Hepatocyte (in vitro differentiated cells): ENCODE measurements at regions not wholly inside any gene's neighbourhood (a gene's known extent, or its start where the extent isn't known, plus 50 kb on each side); places are given as distances from the start of the nearest gene placed in this dataset.

Source experiments
- DNase-seq: peaks from one replicate; pipeline ENCODE4 v3.0.0-alpha.2; 2016; ENCODE audit warnings: low spot score
- H2AFZ ChIP-seq: fragments of 200-600 bp; sonication (generic); 2 replicates; pipeline ENCODE4 v1.6.0; 2016; ENCODE audit warnings: antibody characterized with exemption, mild to moderate bottlenecking
- H3K27ac ChIP-seq: fragments of 200-600 bp; sonication (generic); 2 replicates; pipeline ENCODE4 v1.5.1; 2016; ENCODE audit warnings: mild to moderate bottlenecking
- H3K27me3 ChIP-seq: fragments of 200-600 bp; sonication (generic); 2 replicates; pipeline ENCODE4 v1.6.1; 2016
- H3K36me3 ChIP-seq: fragments of 200-600 bp; sonication (generic); replicated peaks from 2 replicates; pipeline ENCODE4 v1.5.1; 2016; ENCODE audit warnings: low read depth; ENCODE audit not compliant: insufficient read depth
- H3K4me1 ChIP-seq: fragments of 200-600 bp; sonication (generic); 2 replicates; pipeline ENCODE4 v1.5.1; 2016; ENCODE audit warnings: mild to moderate bottlenecking, moderate library complexity; ENCODE audit not compliant: insufficient read depth
- H3K4me2 ChIP-seq: fragments of 200-600 bp; sonication (generic); 2 replicates; pipeline ENCODE4 v1.6.0; 2016
- H3K4me3 ChIP-seq: fragments of 200-600 bp; sonication (generic); 2 replicates; pipeline ENCODE4 v1.5.1; 2016; ENCODE audit warnings: mild to moderate bottlenecking
- H3K79me2 ChIP-seq: fragments of 200-600 bp; sonication (generic); 2 replicates; pipeline ENCODE4 v1.6.0; 2017; ENCODE audit warnings: mild to moderate bottlenecking
- H3K9me2 ChIP-seq: fragments of 200-600 bp; sonication (generic); replicated peaks from 2 replicates; pipeline ENCODE4 v1.6.0; 2017; ENCODE audit warnings: mild to moderate bottlenecking; ENCODE audit not compliant: insufficient read depth
- H3K9me3 ChIP-seq: fragments of 200-600 bp; sonication (generic); 2 replicates; pipeline ENCODE4 v1.5.1; 2016; ENCODE audit warnings: low read depth, mild to moderate bottlenecking
- H4K20me1 ChIP-seq: fragments of 200-600 bp; sonication (generic); 2 replicates; pipeline ENCODE4 v1.6.0; 2016; ENCODE audit warnings: mild to moderate bottlenecking; ENCODE audit not compliant: insufficient read depth, poor library complexity, severe bottlenecking
- EZH2 ChIP-seq: fragments of 200-600 bp; sonication (generic); IDR thresholded peaks from 2 replicates; pipeline ENCODE4 v1.6.1; 2016; ENCODE audit warnings: antibody characterized with exemption, mild to moderate bottlenecking, borderline replicate concordance
- EZH2phosphoT487 ChIP-seq: fragments of 200-600 bp; sonication (generic); IDR thresholded peaks from one replicate; pipeline ENCODE4 v1.6.1; 2018; ENCODE audit warnings: antibody characterized with exemption, mild to moderate bottlenecking, low read depth, moderate library complexity; ENCODE audit not compliant: unreplicated experiment, severe bottlenecking
- WGBS: methylation state at CpG from one replicate; pipeline ENCODE4 v1.1.6; 2016; ENCODE audit warnings: low lambda C conversion rate; ENCODE audit errors: missing lambda C conversion rate; 5-methylcytosine and 5-hydroxymethylcytosine counted together
- TF ChIP-seq, protein P1 (sequence below): fragments of 200-600 bp; sonication (generic); IDR thresholded peaks from 2 replicates; pipeline ENCODE4 v1.5.1; 2016; ENCODE audit warnings: antibody characterized with exemption, mild to moderate bottlenecking; ENCODE audit not compliant: poor library complexity

DNA sequence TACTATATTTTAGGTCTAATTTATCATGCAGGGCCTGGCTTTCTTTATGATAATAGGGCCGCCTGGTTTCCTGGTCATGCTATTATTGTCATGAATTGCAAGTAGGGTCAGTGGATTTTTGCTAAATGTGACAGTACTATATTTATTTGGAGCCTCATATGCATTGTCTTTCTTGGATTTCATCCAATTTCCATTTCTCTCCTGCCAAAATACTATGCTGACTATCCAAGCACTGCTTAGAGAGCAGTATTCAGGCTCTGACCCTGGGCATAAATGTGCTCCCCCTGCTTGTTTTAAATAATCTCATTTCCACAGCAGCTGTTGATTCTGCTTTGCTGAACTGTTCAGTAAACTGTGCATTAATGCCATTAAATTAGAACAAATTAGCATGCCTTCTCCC lies 269.3 kb downstream of the GPM6A start:
- Histone ChIP-seq H4K20me1 (no peaks in the 10 kb centered on the region), H3K4me2 (no peak overlapping the region), H3K36me3 (no peaks in the 10 kb centered on the region), H2AFZ (no peak overlapping the region), H3K27ac (no peak overlapping the region), H3K79me2 (no peaks in the 10 kb centered on the region), H3K27me3 (no peaks in the 10 kb centered on the region), H3K9me2 (no peaks in the 10 kb centered on the region), H3K4me1 (no peaks in the 10 kb centered on the region), H3K9me3 (no peaks in the 10 kb centered on the region), H3K4me3 (no peak overlapping the region)
- WGBS = 83% methylated on average over 1 of the region's 1 CpG
- no peak for TF ChIP-seq EZH2phosphoT487
- TF ChIP-seq, protein P1, sequence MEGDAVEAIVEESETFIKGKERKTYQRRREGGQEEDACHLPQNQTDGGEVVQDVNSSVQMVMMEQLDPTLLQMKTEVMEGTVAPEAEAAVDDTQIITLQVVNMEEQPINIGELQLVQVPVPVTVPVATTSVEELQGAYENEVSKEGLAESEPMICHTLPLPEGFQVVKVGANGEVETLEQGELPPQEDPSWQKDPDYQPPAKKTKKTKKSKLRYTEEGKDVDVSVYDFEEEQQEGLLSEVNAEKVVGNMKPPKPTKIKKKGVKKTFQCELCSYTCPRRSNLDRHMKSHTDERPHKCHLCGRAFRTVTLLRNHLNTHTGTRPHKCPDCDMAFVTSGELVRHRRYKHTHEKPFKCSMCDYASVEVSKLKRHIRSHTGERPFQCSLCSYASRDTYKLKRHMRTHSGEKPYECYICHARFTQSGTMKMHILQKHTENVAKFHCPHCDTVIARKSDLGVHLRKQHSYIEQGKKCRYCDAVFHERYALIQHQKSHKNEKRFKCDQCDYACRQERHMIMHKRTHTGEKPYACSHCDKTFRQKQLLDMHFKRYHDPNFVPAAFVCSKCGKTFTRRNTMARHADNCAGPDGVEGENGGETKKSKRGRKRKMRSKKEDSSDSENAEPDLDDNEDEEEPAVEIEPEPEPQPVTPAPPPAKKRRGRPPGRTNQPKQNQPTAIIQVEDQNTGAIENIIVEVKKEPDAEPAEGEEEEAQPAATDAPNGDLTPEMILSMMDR = no peak
- TF ChIP-seq EZH2 = no peak
- no peak for DNase-seq

DNA sequence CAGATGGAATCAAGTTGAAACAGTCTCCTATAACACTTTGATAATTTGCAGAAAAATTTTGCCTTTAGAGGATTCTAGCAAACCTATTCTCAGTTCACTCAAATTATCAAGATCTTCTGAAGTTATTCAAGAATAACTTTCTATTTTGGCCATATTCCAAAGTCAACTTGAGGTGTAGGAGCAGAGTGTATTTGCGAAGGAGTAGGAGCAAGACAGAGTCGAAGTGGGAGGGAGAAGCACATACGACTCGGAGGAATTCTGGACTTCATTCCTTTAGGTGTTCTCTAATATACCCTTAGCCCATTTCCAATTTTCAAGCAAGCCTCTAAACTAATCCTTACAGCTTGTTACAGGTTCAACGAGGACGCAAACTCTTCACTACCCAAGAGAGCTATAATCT lies 252.9 kb downstream of the GPM6A start:
- Histone ChIP-seq H3K4me2 (no peak overlapping the region), H3K79me2 (no peaks in the 10 kb centered on the region), H3K27ac (no peak overlapping the region), H3K9me2 (no peaks in the 10 kb centered on the region), H3K4me1 (no peaks in the 10 kb centered on the region), H3K27me3 (no peaks in the 10 kb centered on the region), H3K4me3 (no peak overlapping the region), H3K9me3 (no peaks in the 10 kb centered on the region), H3K36me3 (no peaks in the 10 kb centered on the region), H4K20me1 (no peaks in the 10 kb centered on the region), H2AFZ (no peak overlapping the region)
- WGBS = 85% methylated on average over 6 of the region's 6 CpGs
- DNase-seq = no peak
- TF ChIP-seq, protein P1 = no peak
- TF ChIP-seq EZH2phosphoT487 (no peak), EZH2 (no peak)

DNA sequence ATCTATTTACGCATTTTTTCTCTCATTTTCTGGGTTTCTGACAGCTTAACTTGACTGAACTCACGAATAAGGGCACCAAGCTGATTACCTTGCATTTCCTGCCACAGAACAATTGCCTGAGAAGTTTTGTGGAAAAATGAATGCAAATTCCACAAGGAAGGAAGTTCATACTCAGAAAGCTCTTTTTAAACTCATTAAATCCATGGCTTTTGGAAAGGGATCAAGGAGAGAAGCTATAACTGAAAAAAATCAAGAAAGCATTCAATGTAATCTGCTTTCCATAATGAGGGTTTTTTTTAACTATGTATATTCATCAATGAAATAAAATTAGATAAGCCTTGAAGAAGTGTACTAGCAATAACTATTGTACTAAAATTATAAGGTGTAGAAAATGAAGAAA lies 252.5 kb downstream of the GPM6A start:
- 80% methylated on average over 2 of the region's 2 CpGs for WGBS
- H3K9me3 ChIP-seq = no peaks in the 10 kb centered on the region

More for the DNA sequence above, 252.5 kb downstream of the GPM6A start:
- no peaks in the 10 kb centered on the region for H4K20me1 ChIP-seq
- H3K36me3 ChIP-seq = no peaks in the 10 kb centered on the region
- no peak overlapping the region for H3K27ac ChIP-seq
- no peaks in the 10 kb centered on the region for H3K4me1 ChIP-seq
- no peak overlapping the region for H2AFZ ChIP-seq
- TF ChIP-seq, protein P1 = no peak
- no peak for TF ChIP-seq EZH2
- TF ChIP-seq EZH2phosphoT487 = no peak
- no peaks in the 10 kb centered on the region for H3K79me2 ChIP-seq
- no peak for DNase-seq
- H3K4me3 ChIP-seq = no peak overlapping the region
- H3K4me2 ChIP-seq = no peak overlapping the region
- no peaks in the 10 kb centered on the region for H3K9me2 ChIP-seq
- no peaks in the 10 kb centered on the region for H3K27me3 ChIP-seq
